ENCODE measurements at regions not wholly inside any gene's neighbourhood (a gene's known extent, or its start where the extent isn't known, plus 50 kb on each side); places are given as distances from the start of the nearest gene placed in this dataset.

DNA sequence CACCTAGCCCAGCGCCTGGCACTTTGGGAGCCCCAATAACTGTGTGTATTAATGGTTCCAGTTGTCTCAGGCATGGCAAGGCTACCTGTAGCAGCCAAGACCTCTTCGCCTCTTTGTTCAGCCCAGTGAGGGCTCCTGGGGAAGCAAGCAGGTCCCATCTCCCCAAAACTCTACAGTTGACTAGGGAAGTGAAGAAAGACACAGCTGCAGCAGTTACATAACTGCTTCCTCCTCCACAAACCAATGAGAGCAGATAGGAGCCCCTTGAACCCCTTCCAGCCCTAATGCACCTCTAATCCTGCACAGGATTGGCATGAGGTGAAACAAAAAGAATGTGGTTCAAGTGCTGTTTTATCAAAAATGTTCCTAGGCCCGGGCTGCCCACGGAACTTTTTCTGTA, 100.5 kb downstream of the SYF2 start:
- Histone ChIP-seq H3K4me3 (no peak overlapping the region), H3K9me3 (no peaks in the 10 kb centered on the region), H3K4me1 (ENCODE audit: low read depth) (no peaks in the 10 kb centered on the region), H3K36me3 (ENCODE audit: low read depth) (no peaks in the 10 kb centered on the region)
- TF ChIP-seq, protein P1, sequence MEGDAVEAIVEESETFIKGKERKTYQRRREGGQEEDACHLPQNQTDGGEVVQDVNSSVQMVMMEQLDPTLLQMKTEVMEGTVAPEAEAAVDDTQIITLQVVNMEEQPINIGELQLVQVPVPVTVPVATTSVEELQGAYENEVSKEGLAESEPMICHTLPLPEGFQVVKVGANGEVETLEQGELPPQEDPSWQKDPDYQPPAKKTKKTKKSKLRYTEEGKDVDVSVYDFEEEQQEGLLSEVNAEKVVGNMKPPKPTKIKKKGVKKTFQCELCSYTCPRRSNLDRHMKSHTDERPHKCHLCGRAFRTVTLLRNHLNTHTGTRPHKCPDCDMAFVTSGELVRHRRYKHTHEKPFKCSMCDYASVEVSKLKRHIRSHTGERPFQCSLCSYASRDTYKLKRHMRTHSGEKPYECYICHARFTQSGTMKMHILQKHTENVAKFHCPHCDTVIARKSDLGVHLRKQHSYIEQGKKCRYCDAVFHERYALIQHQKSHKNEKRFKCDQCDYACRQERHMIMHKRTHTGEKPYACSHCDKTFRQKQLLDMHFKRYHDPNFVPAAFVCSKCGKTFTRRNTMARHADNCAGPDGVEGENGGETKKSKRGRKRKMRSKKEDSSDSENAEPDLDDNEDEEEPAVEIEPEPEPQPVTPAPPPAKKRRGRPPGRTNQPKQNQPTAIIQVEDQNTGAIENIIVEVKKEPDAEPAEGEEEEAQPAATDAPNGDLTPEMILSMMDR (IDR thresholded peaks at IDR 0.05): no peak
- intact Hi-C loops (cut with DNase I, micrococcal nuclease): no loop called here
- ATAC-seq: no peak
- no peak for DNase-seq

DNA sequence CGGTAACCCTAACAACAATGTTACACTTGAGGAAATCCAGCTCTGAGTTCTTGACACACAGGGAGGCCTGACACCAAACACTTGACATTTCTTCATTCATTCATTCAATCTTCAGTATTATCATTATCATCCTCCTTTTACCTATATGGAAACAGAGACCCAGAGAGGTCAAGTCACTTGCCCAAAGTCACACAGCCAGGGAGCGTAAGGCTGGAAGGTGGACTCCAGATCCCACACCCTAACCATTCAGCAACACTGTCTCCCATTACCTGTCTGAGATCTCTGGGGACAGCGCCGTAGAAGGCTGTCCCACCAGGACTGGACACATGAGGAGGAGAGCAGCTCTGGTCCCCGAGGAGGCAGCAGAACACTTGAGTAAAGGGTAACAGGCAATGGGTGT, 101.4 kb downstream of the SYF2 start:
- TF ChIP-seq, protein P1 (IDR thresholded peaks at IDR 0.05): no peak
- H3K4me1 ChIP-seq (ENCODE audit: low read depth): no peaks in the 10 kb centered on the region
- no peak overlapping the region for H3K4me3 ChIP-seq
- ATAC-seq (no peak), DNase-seq (no peak)
- no peaks in the 10 kb centered on the region for H3K9me3 ChIP-seq
- H3K36me3 ChIP-seq (ENCODE audit: low read depth): no peaks in the 10 kb centered on the region
- intact Hi-C loops (cut with DNase I, micrococcal nuclease): no loop called here

DNA sequence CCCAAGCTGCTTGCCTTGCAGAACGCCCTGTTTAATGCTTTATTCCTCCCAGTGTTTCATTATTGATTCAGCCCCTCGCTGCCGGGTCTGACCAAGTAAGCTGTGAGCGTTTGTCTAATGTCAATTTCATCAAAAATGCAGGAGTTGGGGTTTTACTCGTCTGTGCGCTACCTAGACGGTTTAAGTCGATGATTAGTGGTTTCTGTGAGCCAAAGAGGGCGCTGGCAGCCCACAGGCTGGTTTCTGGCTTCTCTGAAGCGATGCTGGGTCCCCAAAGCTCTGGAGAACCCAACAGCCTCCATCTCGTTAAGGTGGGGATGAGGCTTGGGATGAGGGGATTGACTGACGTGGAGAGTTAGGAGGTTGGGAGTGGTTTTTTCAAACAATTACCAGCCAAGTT, 102.9 kb downstream of the SYF2 start:
- TF ChIP-seq, protein P1 (IDR thresholded peaks at IDR 0.05): no peak
- Histone ChIP-seq H3K4me3 (no peak overlapping the region), H3K9me3 (no peaks in the 10 kb centered on the region), H3K4me1 (ENCODE audit: low read depth) (no peaks in the 10 kb centered on the region), H3K36me3 (ENCODE audit: low read depth) (no peaks in the 10 kb centered on the region)
- DNase-seq (no peak), ATAC-seq (no peak)
- intact Hi-C loops (cut with DNase I, micrococcal nuclease): no loop called here

DNA sequence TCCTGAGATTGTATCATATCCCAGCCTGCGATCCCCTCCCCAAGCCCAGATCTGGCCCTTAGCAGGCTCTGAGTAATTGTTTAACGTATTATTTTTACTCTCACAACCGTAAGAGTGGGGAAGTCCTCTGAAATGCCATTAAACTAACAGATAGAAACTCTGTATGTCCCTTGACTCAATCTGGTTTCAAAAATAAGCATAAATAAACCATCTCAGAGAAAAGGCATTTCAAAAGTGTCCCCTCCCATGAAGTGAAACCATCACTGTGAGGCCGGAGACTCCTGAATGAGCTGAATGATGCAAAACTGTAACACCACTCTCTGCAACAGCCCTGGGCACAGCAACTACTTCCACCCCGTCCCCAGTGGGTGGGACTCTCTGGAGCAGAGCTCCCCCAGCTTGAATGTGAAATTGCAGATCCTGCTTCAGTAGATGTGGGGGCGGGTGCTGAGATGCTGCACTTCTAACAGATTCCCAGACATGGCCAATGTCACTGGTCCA, 104.1 kb downstream of the SYF2 start:
- TF ChIP-seq, protein P1 (IDR thresholded peaks at IDR 0.05): no peak
- intact Hi-C loops (cut with DNase I, micrococcal nuclease): no loop called here
- ATAC-seq (no peak), DNase-seq (no peak)
- Histone ChIP-seq H3K9me3 (no peaks in the 10 kb centered on the region), H3K36me3 (ENCODE audit: low read depth) (no peaks in the 10 kb centered on the region), H3K4me1 (ENCODE audit: low read depth) (no peaks in the 10 kb centered on the region), H3K4me3 (no peak overlapping the region)

DNA sequence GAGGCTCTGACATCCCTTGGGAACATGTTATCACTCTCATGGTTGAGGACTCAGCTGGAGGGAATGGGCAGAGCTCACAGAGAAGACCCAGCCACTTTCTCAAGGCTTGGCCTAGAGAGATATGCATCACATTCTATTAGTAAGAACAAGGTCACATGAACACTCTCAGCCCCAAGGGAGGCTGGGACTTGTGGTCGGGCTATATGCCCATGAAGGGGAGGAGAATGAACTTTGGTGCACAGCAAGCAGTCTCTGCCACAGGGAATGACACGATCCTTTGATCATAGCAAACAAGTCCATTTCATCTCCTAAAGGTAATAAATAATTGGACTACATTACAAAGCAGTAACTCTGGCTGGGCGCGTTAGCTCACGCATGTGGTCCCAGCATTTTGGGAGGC, 105.7 kb downstream of the SYF2 start:
- TF ChIP-seq, protein P1 (IDR thresholded peaks at IDR 0.05): no peak
- Histone ChIP-seq H3K36me3 (ENCODE audit: low read depth) (no peaks in the 10 kb centered on the region), H3K9me3 (no peaks in the 10 kb centered on the region), H3K4me1 (ENCODE audit: low read depth) (no peaks in the 10 kb centered on the region), H3K4me3 (no peak overlapping the region)
- intact Hi-C loops (cut with DNase I, micrococcal nuclease): no loop called here
- DNase-seq (no peak), ATAC-seq (no peak)

DNA sequence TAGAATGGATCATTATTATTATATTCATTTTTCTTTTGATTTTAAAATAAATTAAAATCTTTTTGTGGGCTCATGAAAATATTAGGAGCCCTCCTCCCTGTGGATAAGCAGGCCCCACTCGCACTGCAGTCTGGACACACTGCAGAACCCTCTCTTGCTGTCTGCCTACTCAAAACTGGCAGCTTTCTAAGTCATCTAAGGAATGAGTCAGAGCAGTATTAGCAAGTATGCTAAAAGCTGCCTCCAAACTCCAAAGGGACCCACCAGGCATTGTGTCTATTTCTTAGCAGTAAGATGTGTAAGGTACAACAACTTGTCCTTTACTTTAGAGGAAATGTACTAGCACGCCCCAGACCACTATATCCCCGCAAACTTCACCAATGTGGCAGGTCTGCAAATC, 108.8 kb downstream of the SYF2 start:
- no peak for ATAC-seq
- no peak for DNase-seq
- no peaks in the 10 kb centered on the region for H3K4me1 ChIP-seq (ENCODE audit: low read depth)
- intact Hi-C loops (cut with DNase I, micrococcal nuclease): no loop called here
- no peaks in the 10 kb centered on the region for H3K9me3 ChIP-seq
- no peak overlapping the region for H3K4me3 ChIP-seq
- no peaks in the 10 kb centered on the region for H3K36me3 ChIP-seq (ENCODE audit: low read depth)
- TF ChIP-seq, protein P1 (IDR thresholded peaks at IDR 0.05): no peak

All from mucosa of descending colon (tissue), 3 donors.